ENCODE measurements at regions not wholly inside any gene's neighbourhood (a gene's known extent, or its start where the extent isn't known, plus 50 kb on each side); places are given as distances from the start of the nearest gene placed in this dataset.
"Not testable (repeated sequence)": the region's sequence is repeated elsewhere in the genome, so short reads cannot be mapped to it uniquely, and the experiment has no call there.

DNA sequence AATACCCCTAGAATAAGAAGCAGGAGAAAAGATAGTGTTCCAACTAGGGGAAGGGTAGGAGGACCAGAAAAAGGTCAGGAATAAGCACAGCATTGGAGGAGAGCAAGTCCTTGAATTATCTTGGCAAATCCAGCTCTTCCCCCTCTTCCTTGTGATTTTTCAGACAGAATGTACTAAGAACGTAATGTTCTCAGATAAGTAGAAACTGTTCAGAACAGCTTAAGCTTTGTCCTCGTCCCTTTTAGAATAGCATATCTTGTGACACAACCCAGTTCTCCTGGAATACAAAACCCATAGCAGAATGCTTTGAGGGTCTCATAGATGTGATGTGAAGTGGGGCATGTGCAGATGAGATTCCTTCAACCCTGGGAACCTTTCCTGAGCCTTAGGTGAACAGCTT, 97.4 kb downstream of the EMB start:
- DNase-seq (ENCODE audit: low read depth): no peak

- no peak for DNase-seq (ENCODE audit: low read depth)
These were observed 100.3 kb downstream of the EMB start for GRCh38 chr5:50340757-50341156.

DNA sequence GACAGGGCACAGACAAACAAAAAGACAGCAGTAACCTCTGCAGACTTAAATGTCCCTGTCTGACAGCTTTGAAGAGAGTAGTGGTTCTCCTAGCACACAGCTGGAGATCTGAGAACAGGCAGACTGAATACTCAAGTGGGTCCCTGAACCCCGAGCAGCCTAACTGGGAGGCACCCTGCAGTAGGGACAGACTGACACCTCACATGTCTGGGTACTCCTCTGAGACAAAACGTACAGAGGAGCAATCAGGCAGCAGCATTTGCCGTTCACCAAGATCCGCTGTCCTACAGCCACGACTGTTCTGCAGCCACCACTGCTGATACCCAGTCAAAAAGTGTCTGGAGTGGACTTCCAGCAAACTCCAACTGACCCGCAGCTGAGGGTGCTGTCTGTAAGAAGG, 110.5 kb downstream of the EMB start:
- not testable (repeated sequence) for DNase-seq (ENCODE audit: low read depth)

- no peak for DNase-seq (ENCODE audit: low read depth)
These were observed 112.8 kb downstream of the EMB start for GRCh38 chr5:50328193-50328729.

DNA sequence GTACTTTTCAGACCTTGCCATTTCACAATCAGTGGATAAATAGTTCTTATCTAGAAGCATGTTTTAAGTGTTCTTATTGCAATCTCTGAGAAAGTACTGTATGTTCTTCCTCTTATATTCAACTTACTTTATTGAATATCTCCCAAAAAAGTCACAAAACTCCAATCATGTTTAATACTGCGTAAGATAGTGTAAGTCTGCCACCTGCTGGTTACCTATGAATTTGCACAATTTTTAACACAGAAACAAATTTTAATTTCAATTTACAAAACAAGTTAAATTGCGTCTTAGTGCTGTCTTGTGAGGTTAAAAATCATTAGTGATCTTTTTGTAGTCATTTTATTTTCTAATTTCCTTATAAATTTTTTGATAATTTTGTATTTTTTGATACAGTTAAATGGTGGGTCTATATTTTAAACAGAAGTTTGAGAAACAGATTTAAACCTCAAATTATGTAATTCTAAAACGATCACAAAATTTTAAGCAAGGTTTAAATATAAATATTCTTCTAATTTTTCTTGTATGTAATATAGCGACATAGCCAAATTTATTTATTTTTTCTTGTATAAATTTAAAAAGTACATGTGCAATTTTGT, 115.8 kb downstream of the EMB start:
- DNase-seq (ENCODE audit: low read depth): peak; percentile 9

DNA sequence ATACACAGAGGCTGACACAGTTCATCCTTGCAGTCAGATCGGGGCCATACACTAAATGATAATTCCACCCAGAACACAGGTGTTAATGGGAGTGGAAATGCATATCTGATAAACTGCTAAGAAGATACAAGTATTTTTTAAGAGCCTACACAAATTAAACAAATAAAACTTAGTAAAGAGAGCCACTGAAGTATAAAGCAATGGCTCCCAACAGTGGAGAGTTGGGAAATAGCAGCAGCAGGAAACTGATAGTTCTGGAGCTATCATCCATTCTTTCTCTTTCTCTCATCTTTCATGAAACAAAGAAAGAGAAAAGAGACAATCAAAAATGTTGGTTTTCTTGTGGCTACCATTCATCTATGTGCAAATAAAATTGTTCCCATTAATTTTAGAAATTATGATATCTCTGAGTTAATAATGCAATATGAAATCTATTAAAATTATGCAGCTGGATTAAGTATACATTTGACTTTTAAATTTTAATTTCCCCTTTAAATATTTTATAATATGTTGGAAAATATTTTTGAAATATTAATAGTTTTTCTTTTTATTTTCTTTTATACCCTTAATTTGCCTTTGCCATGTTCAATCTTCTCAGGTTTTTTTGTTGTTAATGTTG, 120.8 kb downstream of the EMB start:
- DNase-seq (ENCODE audit: low read depth): no peak

- no peak for DNase-seq (ENCODE audit: low read depth)
These were observed 122.9 kb downstream of the EMB start for GRCh38 chr5:50318220-50318619.

GRCh38 chr5:50306488-50306887, 134.6 kb downstream of the EMB start:
- DNase-seq (ENCODE audit: low read depth): not testable (repeated sequence)

GRCh38 chr5:50302815-50303490, 138.1 kb downstream of the EMB start:
- no peak for DNase-seq (ENCODE audit: low read depth)

DNA sequence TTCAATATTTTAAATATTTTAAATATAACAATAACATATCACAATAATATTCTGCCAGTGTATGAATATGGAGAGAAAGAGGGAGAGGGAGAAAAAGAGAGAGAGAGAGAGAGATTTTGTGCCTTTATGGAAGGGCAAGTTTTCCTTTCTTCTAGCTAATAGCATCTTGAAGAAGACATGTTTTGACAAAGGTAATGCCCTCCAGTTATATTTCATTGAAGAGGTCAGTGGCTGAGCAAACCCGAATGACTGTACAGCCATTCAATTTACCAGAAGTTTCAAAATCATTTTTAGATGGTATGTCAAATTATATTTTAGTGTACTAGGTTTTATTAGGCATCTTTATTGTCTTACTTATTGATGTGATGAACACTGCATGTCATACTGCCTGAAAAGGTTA, 139.3 kb downstream of the EMB start:
- no peak for DNase-seq (ENCODE audit: low read depth)

DNA sequence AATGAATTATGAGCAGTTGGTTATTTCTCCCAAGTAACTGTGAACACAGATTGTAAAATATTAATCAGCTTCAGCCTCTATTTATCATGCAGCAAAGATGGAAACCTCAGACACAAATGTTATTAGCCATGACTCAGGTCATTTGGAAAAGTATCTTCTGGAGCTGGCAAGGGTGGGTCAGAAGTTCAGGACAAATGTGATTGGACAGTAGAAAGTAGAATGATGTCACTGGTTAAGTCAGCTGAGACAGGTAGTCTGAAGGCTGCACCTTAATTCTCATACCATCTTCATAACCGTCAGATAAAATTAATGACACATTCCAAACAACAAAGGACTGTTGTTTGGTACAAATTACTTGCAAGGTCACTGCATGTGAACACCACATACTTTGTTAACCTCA, 140.2 kb downstream of the EMB start:
- no peak for DNase-seq (ENCODE audit: low read depth)

DNA sequence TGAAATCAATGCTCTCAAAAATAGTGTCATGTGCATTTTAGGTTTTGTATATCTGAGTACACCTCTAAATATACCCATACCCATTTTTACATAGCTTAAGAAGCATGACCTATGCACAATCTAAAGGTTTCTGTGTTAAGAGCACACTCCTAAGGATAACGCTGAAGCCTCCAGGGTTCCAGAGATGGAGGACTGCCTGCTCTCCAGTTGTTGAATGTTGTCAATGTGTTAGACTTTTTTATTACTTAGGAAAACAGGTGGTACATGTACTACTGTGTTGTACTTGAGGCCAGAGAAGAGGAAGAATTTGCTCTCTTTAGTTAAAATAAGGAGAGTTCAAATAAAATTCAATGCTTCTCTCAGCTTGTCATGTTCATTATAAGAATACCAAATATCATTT, 141.2 kb downstream of the EMB start:
- no peak for DNase-seq (ENCODE audit: low read depth)

GRCh38 chr5:50292735-50293394, 148.2 kb downstream of the EMB start:
- DNase-seq (ENCODE audit: low read depth): no peak

- DNase-seq (ENCODE audit: low read depth): not testable (repeated sequence)
These were observed 160.6 kb downstream of the EMB start for GRCh38 chr5:50280461-50280860.

All from CMK (cell line).